WI38 (cell line): ENCODE measurements at regions not wholly inside any gene's neighbourhood (a gene's known extent, or its start where the extent isn't known, plus 50 kb on each side); places are given as distances from the start of the nearest gene placed in this dataset.
"Not testable (repeated sequence)": the region's sequence is repeated elsewhere in the genome, so short reads cannot be mapped to it uniquely, and the experiment has no call there.

Experiments
- H3K4me3 ChIP-seq: 2 replicates; pipeline ENCODE4 v1.5.1; 2011; ENCODE audit warnings: low read depth, mild to moderate bottlenecking, control low read depth, low read length
- TF ChIP-seq, protein P1 (sequence below): IDR thresholded peaks from 2 replicates; pipeline ENCODE4 v1.5.1; 2012; ENCODE audit warnings: low read depth, mild to moderate bottlenecking, control low read depth, low read length

GRCh38 chr7:110507369-110507768 is 583.6 kb upstream of the LRRN3 start:
- TF ChIP-seq, protein P1, sequence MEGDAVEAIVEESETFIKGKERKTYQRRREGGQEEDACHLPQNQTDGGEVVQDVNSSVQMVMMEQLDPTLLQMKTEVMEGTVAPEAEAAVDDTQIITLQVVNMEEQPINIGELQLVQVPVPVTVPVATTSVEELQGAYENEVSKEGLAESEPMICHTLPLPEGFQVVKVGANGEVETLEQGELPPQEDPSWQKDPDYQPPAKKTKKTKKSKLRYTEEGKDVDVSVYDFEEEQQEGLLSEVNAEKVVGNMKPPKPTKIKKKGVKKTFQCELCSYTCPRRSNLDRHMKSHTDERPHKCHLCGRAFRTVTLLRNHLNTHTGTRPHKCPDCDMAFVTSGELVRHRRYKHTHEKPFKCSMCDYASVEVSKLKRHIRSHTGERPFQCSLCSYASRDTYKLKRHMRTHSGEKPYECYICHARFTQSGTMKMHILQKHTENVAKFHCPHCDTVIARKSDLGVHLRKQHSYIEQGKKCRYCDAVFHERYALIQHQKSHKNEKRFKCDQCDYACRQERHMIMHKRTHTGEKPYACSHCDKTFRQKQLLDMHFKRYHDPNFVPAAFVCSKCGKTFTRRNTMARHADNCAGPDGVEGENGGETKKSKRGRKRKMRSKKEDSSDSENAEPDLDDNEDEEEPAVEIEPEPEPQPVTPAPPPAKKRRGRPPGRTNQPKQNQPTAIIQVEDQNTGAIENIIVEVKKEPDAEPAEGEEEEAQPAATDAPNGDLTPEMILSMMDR: no peak
- H3K4me3 ChIP-seq: no peak overlapping the region

DNA sequence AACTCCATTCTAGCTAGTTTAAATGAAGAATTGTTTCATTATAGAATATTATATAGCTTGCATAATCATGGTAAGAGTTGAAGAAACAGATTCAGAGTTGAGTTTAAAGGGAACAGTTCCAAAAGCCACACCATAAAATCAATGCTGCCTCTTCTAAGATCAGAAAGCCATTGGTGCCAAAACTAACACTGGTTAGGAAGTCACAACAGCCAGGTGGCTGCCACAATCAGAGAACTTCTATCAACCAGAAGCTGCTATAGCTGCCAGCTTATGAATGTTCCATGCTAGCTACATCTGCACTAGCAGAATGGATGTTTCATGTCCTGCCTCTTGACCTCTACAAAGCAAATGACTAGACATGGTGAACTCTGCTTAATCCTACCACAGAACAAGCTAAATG is 583.1 kb upstream of the LRRN3 start:
- no peak overlapping the region for H3K4me3 ChIP-seq
- TF ChIP-seq, protein P1: no peak

DNA sequence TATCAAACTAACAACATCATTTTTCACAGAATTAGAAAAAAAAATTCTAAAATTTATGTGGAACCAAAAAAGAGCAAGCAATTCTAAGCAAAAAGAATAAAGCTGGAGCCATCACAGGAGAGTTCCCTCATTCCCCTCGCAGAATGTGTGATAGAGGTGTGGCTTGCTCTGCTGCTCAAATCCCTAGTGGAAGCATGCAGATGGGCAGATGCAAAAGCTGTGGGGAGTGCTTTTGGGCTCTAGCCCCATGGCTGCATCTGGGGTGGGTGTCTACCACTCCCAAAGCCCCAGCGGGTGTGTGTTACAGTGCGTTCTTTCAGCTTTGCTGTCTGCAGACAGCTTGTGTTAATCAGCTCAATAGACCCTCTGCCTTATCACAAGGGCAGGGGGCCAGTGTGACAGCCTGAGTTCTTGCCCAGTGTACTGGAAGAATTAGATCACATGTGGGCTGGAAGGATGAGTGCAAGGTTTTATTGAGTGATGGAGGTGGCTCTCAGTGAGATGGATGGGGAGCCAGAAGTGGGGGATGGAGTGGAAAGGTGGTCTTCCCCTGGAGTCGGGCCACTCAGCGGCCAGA is 575.9 kb upstream of the LRRN3 start:
- not testable (repeated sequence) for H3K4me3 ChIP-seq

DNA sequence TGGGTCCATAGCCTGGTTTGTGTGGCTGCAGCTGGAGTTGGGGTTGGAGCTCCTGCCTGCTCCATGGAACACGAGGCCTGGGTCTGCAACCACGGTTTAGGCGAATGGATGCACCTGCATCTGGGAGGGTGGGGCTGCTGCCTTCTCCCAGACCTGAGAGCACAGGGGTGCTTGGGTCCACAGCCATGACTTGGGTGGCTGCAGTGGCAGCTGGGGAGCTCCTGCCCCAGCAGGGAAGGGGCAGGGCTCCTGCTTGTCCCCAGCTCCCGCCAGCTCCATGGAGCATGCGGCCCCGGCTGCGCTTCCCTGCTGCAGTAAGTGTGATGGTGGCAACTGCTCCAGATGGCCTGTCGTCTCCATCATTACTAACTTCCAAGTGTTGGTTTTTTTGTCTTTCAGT is 571.1 kb upstream of the LRRN3 start:
- TF ChIP-seq, protein P1: no peak
- H3K4me3 ChIP-seq: no peak overlapping the region

GRCh38 chr7:110521357-110521911 is 569.5 kb upstream of the LRRN3 start:
- no peak overlapping the region for H3K4me3 ChIP-seq
- TF ChIP-seq, protein P1: no peak

- H3K4me3 ChIP-seq: no peak overlapping the region
- TF ChIP-seq, protein P1: no peak
Measured at GRCh38 chr7:110522061-110522760, 568.7 kb upstream of the LRRN3 start.

GRCh38 chr7:110522761-110523200 is 568.1 kb upstream of the LRRN3 start:
- TF ChIP-seq, protein P1: no peak
- H3K4me3 ChIP-seq: no peak overlapping the region

GRCh38 chr7:110529175-110529574 is 561.8 kb upstream of the LRRN3 start:
- TF ChIP-seq, protein P1: no peak

More at GRCh38 chr7:110529175-110529574, 561.8 kb upstream of the LRRN3 start:
- no peak overlapping the region for H3K4me3 ChIP-seq
